C4-2B (cell line): ENCODE measurements at regions not wholly inside any gene's neighbourhood (a gene's known extent, or its start where the extent isn't known, plus 50 kb on each side); places are given as distances from the start of the nearest gene placed in this dataset.

Experiments
- H3K27ac ChIP-seq: fragments of 450-650 bp; 2 replicates; pipeline ENCODE4 v1.5.1; 2017
- CTCF ChIP-seq: fragments of 450-650 bp; conservative IDR thresholded peaks from 2 replicates; pipeline ENCODE4 v1.5.1; 2017; ENCODE audit warnings: mild to moderate bottlenecking
- ZFX ChIP-seq: fragments of 450-650 bp; IDR thresholded peaks from 2 replicates; pipeline ENCODE4 v1.6.1; 2017

- TF ChIP-seq ZFX (no peak), CTCF (no peak)
- H3K27ac ChIP-seq = no peak overlapping the region
Measured at GRCh38 chr16:51573191-51573590, 422.1 kb upstream of the SALL1 start.

- no peak overlapping the region for H3K27ac ChIP-seq
Measured at GRCh38 chr16:51569203-51569931, 418.3 kb upstream of the SALL1 start.

GRCh38 chr16:51567911-51568310 is 416.8 kb upstream of the SALL1 start:
- TF ChIP-seq ZFX (no peak), CTCF (no peak)
- no peak overlapping the region for H3K27ac ChIP-seq

More at GRCh38 chr16:51569203-51569931, 418.3 kb upstream of the SALL1 start:
- no peak for TF ChIP-seq CTCF
- no peak for TF ChIP-seq ZFX

GRCh38 chr16:51565184-51565583 is 414.1 kb upstream of the SALL1 start:
- no peak overlapping the region for H3K27ac ChIP-seq
- TF ChIP-seq CTCF (no peak), ZFX (no peak)

- TF ChIP-seq CTCF (no peak), ZFX (no peak)
Measured at GRCh38 chr16:51562891-51563290, 411.8 kb upstream of the SALL1 start.

GRCh38 chr16:51559901-51560300 is 408.8 kb upstream of the SALL1 start:
- H3K27ac ChIP-seq = no peak overlapping the region
- no peak for TF ChIP-seq ZFX
- TF ChIP-seq CTCF = no peak

More at GRCh38 chr16:51562891-51563290, 411.8 kb upstream of the SALL1 start:
- no peak overlapping the region for H3K27ac ChIP-seq

- TF ChIP-seq ZFX (no peak), CTCF (no peak)
- no peak overlapping the region for H3K27ac ChIP-seq
Measured at GRCh38 chr16:51557670-51558069, 406.6 kb upstream of the SALL1 start.
